Pancreas (tissue), 10 donors: ENCODE measurements at regions not wholly inside any gene's neighbourhood (a gene's known extent, or its start where the extent isn't known, plus 50 kb on each side); places are given as distances from the start of the nearest gene placed in this dataset.

Experiments used
- ATAC-seq, 4 donors: fragments of 200-7000 bp; cut with Tn5 transposase; one replicate each; pipeline versions ENCODE4 v1.8.0 to v1.9.1; 2020; ENCODE audit warnings: mild to moderate bottlenecking in 4 of 4, moderate library complexity in 4 of 4
- DNase-seq, 6 donors: peaks; one replicate each; pipeline ENCODE4 v3.0.0-alpha.2; 2020
- FAIRE-seq: peaks from 2 replicates; lab custom pipeline; 2012; peaks lifted over from hg19 to GRCh38; lab: Jason Lieb, UNC
- H3K27ac ChIP-seq, 4 donors: fragments of 200-600 bp; sonication (generic); 1 replicate in 3 of 4; 2 replicates in 1 of 4; pipeline versions ENCODE4 v1.5.0 to v1.8.0; 2020
- H3K27me3 ChIP-seq, 4 donors: fragments of 200-600 bp; one replicate each; pipeline ENCODE4 v1.8.0; 2021
- H3K36me3 ChIP-seq, 3 donors: fragments of 200-600 bp; sonication (generic) in 1 of 3; one replicate each; pipeline versions ENCODE4 v1.5.0 to v1.8.0; 2020 to 2021
- H3K4me1 ChIP-seq, 3 donors: fragments of 200-600 bp; one replicate each; pipeline ENCODE4 v1.8.0; 2021
- H3K4me3 ChIP-seq, 4 donors: fragments of 200-600 bp; sonication (generic) in 2 of 4; one replicate each; pipeline versions ENCODE4 v1.5.0 to v1.8.0; 2020 to 2021
- H3K9me3 ChIP-seq, 4 donors: fragments of 200-600 bp; one replicate each; pipeline ENCODE4 v1.8.0; 2021
- CTCF ChIP-seq, 4 donors: fragments of 200-600 bp; sonication (generic) in 3 of 4; IDR thresholded peaks; one replicate each; pipeline versions ENCODE4 v1.5.0 to v1.8.0; 2021; ENCODE audit warnings: antibody characterized with exemption in 4 of 4
- WGBS, 2 donors: extraction: QIAGEN DNeasy Blood & Tissue Kit; methylation state at CpG; one replicate each; pipeline ENCODE4 v1.1.7; 2013; 5-methylcytosine and 5-hydroxymethylcytosine counted together
- intact Hi-C, 3 donors: fragments of 100-400 bp; cut with DNase I; formaldehyde crosslinking; loops; one replicate each; pipeline versions ENCODE4 v1.11.1 to v1.14.2; 2022
- donor health status: healthy with polysubstance abuse.
- donor health status: DM: no; HTN: no; CAD: no; lungs with moderate emphysema.
- donor health status: DM: no; HTN: no; CAD: no.
- donor health status: control.
- donor health status: control.
- donor health status: Bipolar disorder and iron deficiency.
- donor health status: DM: yes; HTN: yes; CAD: no.
- donor health status: DM: no; HTN: no; CAD: no.
- donor health status: DM: no; HTN: no; CAD: no.
- donor health status: DM: yes; HTN: yes; CAD: no.

DNA sequence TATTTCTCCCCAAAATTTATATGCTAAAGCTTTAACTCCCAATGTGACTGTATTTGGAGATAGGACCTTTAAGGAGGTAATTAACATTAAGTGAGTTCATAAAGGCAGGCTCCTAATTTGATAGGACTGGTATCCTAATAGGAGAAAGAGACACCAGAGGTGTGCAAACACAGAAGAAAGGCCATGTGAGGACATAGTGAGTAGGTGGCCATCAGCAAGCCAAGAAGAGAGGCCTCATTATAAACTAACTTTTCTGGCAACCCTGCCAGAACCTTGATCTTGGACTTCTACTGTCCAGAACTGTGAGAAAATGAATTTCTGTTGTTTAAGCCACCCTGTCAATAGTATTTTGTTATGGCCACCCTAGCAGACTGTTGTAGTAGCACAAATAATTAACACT lies 177.9 kb upstream of the FUT9 start:
- no peak overlapping the region for H3K4me3 ChIP-seq
- no peaks in the 10 kb centered on the region for H3K27me3 ChIP-seq
- H3K9me3 ChIP-seq: no peaks in the 10 kb centered on the region
- DNase-seq (no peak), ATAC-seq (no peak), FAIRE-seq (no peak)
- H3K4me1 ChIP-seq: no peaks in the 10 kb centered on the region
- intact Hi-C loops: no loop called here
- no peaks in the 10 kb centered on the region for H3K36me3 ChIP-seq
- no peak overlapping the region for H3K27ac ChIP-seq
- TF ChIP-seq CTCF (IDR thresholded peaks at IDR 0.05): no peak

DNA sequence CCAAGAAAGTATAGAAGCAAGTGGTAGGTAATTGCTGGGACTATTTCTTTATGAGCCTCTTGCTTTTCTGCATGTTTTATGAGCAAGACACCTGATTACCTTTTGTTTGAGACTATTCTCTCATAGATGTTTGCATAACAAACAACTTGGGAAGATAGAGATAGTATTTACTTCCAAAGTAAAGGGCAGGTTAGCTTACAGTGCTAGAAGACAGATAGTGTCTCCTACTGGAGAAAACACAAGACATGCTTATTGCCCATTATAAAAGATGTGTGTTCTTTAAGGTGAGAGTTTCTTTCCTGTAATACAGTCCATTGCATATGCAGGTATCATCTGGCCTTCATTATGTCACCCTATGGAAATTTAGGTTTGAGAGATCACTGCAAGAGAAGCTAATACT lies 174.2 kb upstream of the FUT9 start:
- Histone ChIP-seq H3K27ac (no peak overlapping the region), H3K27me3 (no peaks in the 10 kb centered on the region), H3K4me1 (no peaks in the 10 kb centered on the region), H3K4me3 (no peak overlapping the region), H3K36me3 (no peaks in the 10 kb centered on the region), H3K9me3 (no peaks in the 10 kb centered on the region)
- no peak for TF ChIP-seq CTCF (IDR thresholded peaks at IDR 0.05)
- DNase-seq: no peak
- peak in 1 of 4 donors; percentile 36 for ATAC-seq
- no peak for FAIRE-seq
- intact Hi-C loops: no loop called here

GRCh38 chr6:95846652-95847051 lies 169.1 kb upstream of the FUT9 start:
- DNase-seq (no peak), ATAC-seq (no peak), FAIRE-seq (no peak)
- 80 to 88% methylated on average over 2 of the region's 2 CpGs for WGBS, 2 donors
- Histone ChIP-seq H3K4me3 (no peak overlapping the region), H3K36me3 (no peaks in the 10 kb centered on the region), H3K9me3 (no peaks in the 10 kb centered on the region), H3K27ac (no peak overlapping the region), H3K27me3 (no peaks in the 10 kb centered on the region), H3K4me1 (no peaks in the 10 kb centered on the region)
- intact Hi-C loops: no loop called here
- TF ChIP-seq CTCF (IDR thresholded peaks at IDR 0.05): no peak

DNA sequence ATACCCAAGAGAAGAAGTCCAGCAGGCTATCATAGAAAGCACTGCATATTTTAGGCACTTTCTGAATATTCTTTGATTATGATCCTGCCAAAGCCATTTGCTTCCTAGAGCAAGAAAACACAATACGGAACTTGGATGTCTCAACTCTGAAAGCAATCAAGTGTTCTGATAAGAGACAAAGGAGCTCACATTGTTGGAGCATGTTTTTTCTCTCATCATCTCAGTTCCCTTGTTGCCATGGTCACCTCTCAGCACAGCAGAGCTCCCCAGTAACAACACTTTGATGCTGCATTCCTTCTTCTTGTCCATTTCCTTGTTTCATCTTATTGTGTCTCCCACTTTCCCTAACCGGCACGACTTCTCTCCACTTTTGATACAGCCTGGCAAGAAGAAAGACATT lies 168.7 kb upstream of the FUT9 start:
- H3K4me3 ChIP-seq: no peak overlapping the region
- 58% methylated on average over 3 of the region's 3 CpGs for WGBS, 2 donors
- no peak for ATAC-seq
- TF ChIP-seq CTCF (IDR thresholded peaks at IDR 0.05): no peak
- no peak overlapping the region for H3K27ac ChIP-seq
- intact Hi-C loops: no loop called here
- H3K4me1 ChIP-seq: no peaks in the 10 kb centered on the region
- no peak for DNase-seq
- H3K36me3 ChIP-seq: no peaks in the 10 kb centered on the region
- FAIRE-seq: no peak
- no peaks in the 10 kb centered on the region for H3K27me3 ChIP-seq
- H3K9me3 ChIP-seq: no peaks in the 10 kb centered on the region

GRCh38 chr6:95848717-95849116 lies 167.1 kb upstream of the FUT9 start:
- intact Hi-C loops: no loop called here
- WGBS, 2 donors: 62 to 67% methylated on average over 8 of the region's 8 CpGs
- H3K9me3 ChIP-seq: no peaks in the 10 kb centered on the region
- TF ChIP-seq CTCF (IDR thresholded peaks at IDR 0.05): no peak
- ATAC-seq (no peak), DNase-seq (no peak), FAIRE-seq (no peak)
- H3K4me1 ChIP-seq: no peaks in the 10 kb centered on the region
- H3K36me3 ChIP-seq: no peaks in the 10 kb centered on the region
- no peak overlapping the region for H3K4me3 ChIP-seq
- H3K27me3 ChIP-seq: no peaks in the 10 kb centered on the region
- H3K27ac ChIP-seq: no peak overlapping the region
